MM.1S (cell line): ENCODE measurements at regions not wholly inside any gene's neighbourhood (a gene's known extent, or its start where the extent isn't known, plus 50 kb on each side); places are given as distances from the start of the nearest gene placed in this dataset.
"Not testable (repeated sequence)": the region's sequence is repeated elsewhere in the genome, so short reads cannot be mapped to it uniquely, and the experiment has no call there.

Experiments
- DNase-seq: peaks from one replicate; pipeline ENCODE4 v3.0.0-alpha.2; 2015
- H2AFZ ChIP-seq: fragments of 300-600 bp; sonication (generic); 2 replicates; pipeline ENCODE4 v1.6.0; 2016; ENCODE audit warnings: antibody characterized with exemption, low read length
- H3F3A ChIP-seq: fragments of 300-600 bp; sonication (generic); 2 replicates; pipeline ENCODE4 v1.6.1; 2016; ENCODE audit warnings: mild to moderate bottlenecking, antibody characterized with exemption, low read length, moderate library complexity, mixed read lengths; ENCODE audit not compliant: insufficient read depth
- H3K27ac ChIP-seq: fragments of 300-600 bp; sonication (generic); 2 replicates; pipeline ENCODE4 v1.5.1; 2016; ENCODE audit warnings: mild to moderate bottlenecking, low read length
- H3K27me3 ChIP-seq: fragments of 300-600 bp; sonication (generic); replicated peaks from 2 replicates; pipeline ENCODE4 v1.6.0; 2016; ENCODE audit warnings: low read length; ENCODE audit not compliant: insufficient read depth
- H3K36me3 ChIP-seq: fragments of 300-600 bp; sonication (generic); replicated peaks from 2 replicates; pipeline ENCODE4 v1.6.1; 2016; ENCODE audit warnings: mild to moderate bottlenecking, low read length, mixed read lengths; ENCODE audit not compliant: insufficient read depth
- H3K4me1 ChIP-seq: fragments of 300-600 bp; sonication (generic); 2 replicates; pipeline ENCODE4 v1.6.1; 2016; ENCODE audit warnings: low read length, mixed read lengths
- H3K4me2 ChIP-seq: fragments of 300-600 bp; sonication (generic); 2 replicates; pipeline ENCODE4 v1.6.0; 2016; ENCODE audit warnings: low read depth, low read length
- H3K4me3 ChIP-seq: fragments of 300-600 bp; sonication (generic); 2 replicates; pipeline ENCODE4 v1.5.1; 2016; ENCODE audit warnings: low read length, mixed read lengths
- H3K79me2 ChIP-seq: fragments of 300-600 bp; sonication (generic); 2 replicates; pipeline ENCODE4 v1.6.1; 2016; ENCODE audit warnings: mixed run types, low read length, mixed read lengths
- H3K9ac ChIP-seq: fragments of 300-600 bp; sonication (generic); 2 replicates; pipeline ENCODE4 v1.6.1; 2016; ENCODE audit warnings: low read length, mixed read lengths
- H3K9me2 ChIP-seq: fragments of 300-600 bp; sonication (generic); replicated peaks from 2 replicates; pipeline ENCODE4 v1.6.1; 2016; ENCODE audit warnings: mild to moderate bottlenecking, low read length, mixed read lengths; ENCODE audit not compliant: insufficient read depth
- H3K9me3 ChIP-seq: fragments of 300-600 bp; sonication (generic); replicated peaks from 2 replicates; pipeline ENCODE4 v1.6.1; 2016; ENCODE audit warnings: mild to moderate bottlenecking, low read length, mixed read lengths; ENCODE audit not compliant: insufficient read depth
- H4K20me1 ChIP-seq: fragments of 300-600 bp; sonication (generic); 2 replicates; pipeline ENCODE4 v1.6.1; 2016; ENCODE audit warnings: mild to moderate bottlenecking, low read length, moderate library complexity, mixed read lengths; ENCODE audit not compliant: insufficient read depth
- CTCF ChIP-seq: fragments of 300-600 bp; sonication (generic); IDR thresholded peaks from 2 replicates; pipeline ENCODE4 v1.5.1; 2016; ENCODE audit warnings: antibody characterized with exemption, low read length, mixed read lengths
- EZH2 ChIP-seq: fragments of 300-600 bp; sonication (generic); optimal IDR thresholded peaks from 2 replicates; pipeline ENCODE3; 2017; ENCODE audit warnings: low read depth, mild to moderate bottlenecking, antibody characterized with exemption, low read length, mixed read lengths
- EZH2phosphoT487 ChIP-seq: fragments of 300-600 bp; sonication (generic); IDR thresholded peaks from 2 replicates; pipeline ENCODE4 v1.6.1; 2018; ENCODE audit warnings: antibody characterized with exemption, low read length

GRCh38 chr5:12080761-12081160, 176.5 kb upstream of the CTNND2 start:
- no peak overlapping the region for H3K4me2 ChIP-seq
- H3K27me3 ChIP-seq: no peaks in the 10 kb centered on the region
- no peaks in the 10 kb centered on the region for H3K4me1 ChIP-seq
- no peak overlapping the region for H3K4me3 ChIP-seq
- H3K9ac ChIP-seq: no peak overlapping the region
- no peak overlapping the region for H3K27ac ChIP-seq
- no peaks in the 10 kb centered on the region for H3F3A ChIP-seq
- DNase-seq: no peak
- no peaks in the 10 kb centered on the region for H3K9me3 ChIP-seq
- H2AFZ ChIP-seq: no peak overlapping the region
- no peaks in the 10 kb centered on the region for H3K36me3 ChIP-seq
- TF ChIP-seq CTCF: no peak
- no peak for TF ChIP-seq EZH2
- no peak for TF ChIP-seq EZH2phosphoT487
- H3K79me2 ChIP-seq: no peaks in the 10 kb centered on the region
- H4K20me1 ChIP-seq: no peaks in the 10 kb centered on the region
- H3K9me2 ChIP-seq: no peaks in the 10 kb centered on the region

- H3K4me3 ChIP-seq, H3K9me2 ChIP-seq, H3K27me3 ChIP-seq, H3K36me3 ChIP-seq, H3K79me2 ChIP-seq, H3K9ac ChIP-seq, H3K4me1 ChIP-seq, H3K4me2 ChIP-seq, H3F3A ChIP-seq, H2AFZ ChIP-seq, H3K27ac ChIP-seq, DNase-seq, H4K20me1 ChIP-seq, H3K9me3 ChIP-seq: not testable (repeated sequence)
Observed at GRCh38 chr5:12078286-12078685, 174.0 kb upstream of the CTNND2 start.

- H3K4me1 ChIP-seq: no peaks in the 10 kb centered on the region
- no peaks in the 10 kb centered on the region for H3K79me2 ChIP-seq
- TF ChIP-seq EZH2 (no peak), CTCF (no peak), EZH2phosphoT487 (no peak)
- DNase-seq: no peak
- H3F3A ChIP-seq: no peaks in the 10 kb centered on the region
- H3K36me3 ChIP-seq: no peaks in the 10 kb centered on the region
- no peaks in the 10 kb centered on the region for H3K9me2 ChIP-seq
- H3K4me2 ChIP-seq: no peak overlapping the region
- no peak overlapping the region for H2AFZ ChIP-seq
- H3K27ac ChIP-seq: no peak overlapping the region
- H3K27me3 ChIP-seq: no peaks in the 10 kb centered on the region
- H3K9me3 ChIP-seq: no peaks in the 10 kb centered on the region
- H4K20me1 ChIP-seq: no peaks in the 10 kb centered on the region
- no peak overlapping the region for H3K9ac ChIP-seq
- no peak overlapping the region for H3K4me3 ChIP-seq
Observed at GRCh38 chr5:12073426-12073825, 169.2 kb upstream of the CTNND2 start.

- TF ChIP-seq EZH2: no peak
- TF ChIP-seq EZH2phosphoT487: no peak
- no peak for TF ChIP-seq CTCF
- Histone ChIP-seq H3K9me2 (no peaks in the 10 kb centered on the region), H3K4me3 (no peak overlapping the region), H3K27me3 (no peaks in the 10 kb centered on the region), H3K36me3 (no peaks in the 10 kb centered on the region), H3K9ac (no peak overlapping the region), H3K9me3 (no peaks in the 10 kb centered on the region), H3F3A (no peaks in the 10 kb centered on the region), H3K4me2 (no peak overlapping the region), H3K27ac (no peak overlapping the region), H3K4me1 (no peaks in the 10 kb centered on the region), H3K79me2 (no peaks in the 10 kb centered on the region), H4K20me1 (no peaks in the 10 kb centered on the region), H2AFZ (no peak overlapping the region)
- no peak for DNase-seq
Observed at GRCh38 chr5:12072441-12072840, 168.2 kb upstream of the CTNND2 start.
